NCI-H187 (cell line): ENCODE measurements at regions not wholly inside any gene's neighbourhood (a gene's known extent, or its start where the extent isn't known, plus 50 kb on each side); places are given as distances from the start of the nearest gene placed in this dataset.

Experiments used
- DNase-seq, 2 experiments: peaks; one replicate each; lab custom pipeline; 2025; lab: John Stamatoyannopoulos, UW

GRCh38 chr6:22621701-22622100 lies 52.3 kb downstream of the HDGFL1 start:
- DNase-seq, result no peak

DNA sequence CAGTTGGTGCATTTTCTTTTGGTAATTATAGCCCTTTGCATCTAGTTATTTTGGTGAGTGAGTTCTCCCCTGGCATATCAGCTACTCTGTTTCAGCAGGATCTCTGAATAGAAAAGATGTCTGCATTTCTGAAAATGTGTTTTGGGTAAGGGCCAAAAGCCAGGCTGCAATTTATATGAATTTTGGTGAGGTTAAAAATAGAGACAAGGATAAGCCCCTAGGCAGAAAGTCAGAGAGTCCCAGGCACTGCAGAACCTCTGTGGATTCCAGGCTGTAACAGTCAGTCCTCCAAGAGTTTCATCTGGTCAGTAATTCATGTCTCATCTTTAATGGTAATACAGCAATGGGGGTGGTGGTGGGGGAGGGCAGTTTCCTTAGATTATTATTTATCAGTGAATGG lies 53.0 kb downstream of the HDGFL1 start:
- DNase-seq, result no peak

DNA sequence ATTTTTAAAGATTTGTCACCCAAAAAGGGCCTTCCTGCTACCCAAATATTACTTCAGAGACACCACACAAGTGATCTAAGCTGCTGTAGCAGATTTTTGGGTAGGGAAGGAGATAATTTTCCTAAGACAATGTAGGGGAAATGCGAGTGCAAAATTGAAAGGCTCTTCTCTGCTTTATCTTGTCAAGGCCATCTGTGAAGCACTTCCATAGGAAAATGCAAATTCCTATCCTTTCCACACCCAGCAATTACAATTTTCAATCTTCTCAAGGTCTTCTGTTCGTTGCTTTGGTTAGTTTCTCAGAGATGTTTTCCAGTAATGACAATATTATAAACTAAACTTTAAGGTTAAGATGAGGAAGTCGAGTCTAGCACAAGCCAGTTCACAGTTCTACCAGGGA lies 53.4 kb downstream of the HDGFL1 start:
- no peak for DNase-seq

DNA sequence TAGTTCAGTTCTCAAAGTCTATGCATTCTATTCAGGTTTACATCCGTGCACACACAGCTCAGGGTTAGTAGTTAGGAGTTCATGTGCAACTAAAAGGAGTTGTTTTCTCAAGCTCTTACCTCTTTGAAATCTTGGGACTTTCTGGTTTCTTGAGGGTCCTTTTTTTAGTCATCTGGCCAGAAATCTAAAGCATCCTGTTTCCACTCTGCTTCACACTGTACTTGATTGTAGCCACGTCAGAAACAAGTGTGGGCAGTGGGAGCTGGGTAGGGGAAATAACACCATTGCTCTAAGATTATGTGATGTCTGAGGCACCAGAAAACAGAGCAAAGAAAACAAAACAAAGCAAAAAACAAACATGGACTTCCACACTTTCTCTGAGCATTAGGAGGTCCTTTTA lies 58.3 kb downstream of the HDGFL1 start:
- DNase-seq, result no peak

DNA sequence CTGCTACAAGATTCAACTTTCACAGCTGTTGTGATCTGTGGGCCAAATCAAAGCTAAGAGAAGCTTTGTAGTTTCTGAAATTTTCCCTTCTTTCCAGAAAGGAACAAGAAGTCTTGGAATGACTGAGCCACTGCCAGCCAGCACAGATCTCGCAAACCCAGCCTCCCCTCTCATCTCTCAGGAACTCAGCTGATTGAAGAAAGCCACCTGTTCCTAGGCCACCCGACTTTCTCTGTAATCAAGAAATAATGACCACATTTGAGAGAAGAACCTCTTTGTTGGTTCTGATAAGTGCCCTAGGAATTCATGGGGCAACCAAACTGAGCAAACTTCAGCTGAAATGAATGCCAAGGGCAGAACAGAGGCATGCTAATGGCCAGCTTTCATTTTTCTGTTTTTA lies 61.7 kb downstream of the HDGFL1 start:
- DNase-seq, result no peak

GRCh38 chr6:22632581-22633145 lies 63.3 kb downstream of the HDGFL1 start:
- no peak for DNase-seq

- DNase-seq, result no peak
Observed at GRCh38 chr6:22636452-22636851, 67.1 kb downstream of the HDGFL1 start.

DNA sequence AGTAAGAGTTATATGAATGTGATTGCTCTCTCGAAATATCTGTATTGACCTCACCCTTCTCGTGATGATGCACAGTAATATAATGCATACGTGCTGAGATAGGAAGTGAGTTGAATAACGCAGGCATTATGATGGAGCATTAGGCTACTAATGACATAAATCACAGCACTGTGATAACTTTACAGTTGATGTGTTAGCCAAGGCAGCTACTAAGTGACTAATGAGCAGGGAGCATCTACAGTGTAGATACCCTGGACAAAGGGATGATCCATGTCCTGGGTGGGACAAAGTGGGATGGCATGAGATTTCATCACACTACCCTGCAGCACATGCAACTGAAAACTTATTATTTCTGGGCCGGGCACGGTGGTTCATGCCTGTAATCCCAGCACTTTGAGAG lies 68.4 kb downstream of the HDGFL1 start:
- DNase-seq, result no peak

GRCh38 chr6:22638320-22638719 lies 69.0 kb downstream of the HDGFL1 start:
- DNase-seq, result no peak

- DNase-seq, result no peak
Observed at GRCh38 chr6:22642254-22642653, 72.9 kb downstream of the HDGFL1 start.

- DNase-seq, result no peak
Observed at GRCh38 chr6:22643780-22644179, 74.4 kb downstream of the HDGFL1 start.

DNA sequence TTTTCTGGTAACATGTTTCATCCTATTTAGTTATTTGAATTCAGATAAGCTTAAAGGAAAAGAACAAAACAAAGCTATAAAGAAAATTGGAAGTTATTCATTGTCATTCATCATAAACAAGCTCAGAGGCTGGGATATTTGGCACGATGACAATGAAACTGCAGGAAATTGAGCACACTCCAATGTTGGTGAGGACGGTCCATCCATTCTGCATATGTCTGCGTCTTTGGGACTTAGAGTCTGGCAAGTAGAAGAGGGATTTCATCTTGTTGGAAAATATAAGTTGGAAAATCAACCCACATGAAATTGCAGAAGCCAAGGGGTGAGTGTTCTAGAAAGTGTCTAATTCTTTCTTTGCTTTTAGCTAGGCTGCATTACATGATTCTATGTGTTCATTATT lies 78.4 kb downstream of the HDGFL1 start:
- no peak for DNase-seq

DNA sequence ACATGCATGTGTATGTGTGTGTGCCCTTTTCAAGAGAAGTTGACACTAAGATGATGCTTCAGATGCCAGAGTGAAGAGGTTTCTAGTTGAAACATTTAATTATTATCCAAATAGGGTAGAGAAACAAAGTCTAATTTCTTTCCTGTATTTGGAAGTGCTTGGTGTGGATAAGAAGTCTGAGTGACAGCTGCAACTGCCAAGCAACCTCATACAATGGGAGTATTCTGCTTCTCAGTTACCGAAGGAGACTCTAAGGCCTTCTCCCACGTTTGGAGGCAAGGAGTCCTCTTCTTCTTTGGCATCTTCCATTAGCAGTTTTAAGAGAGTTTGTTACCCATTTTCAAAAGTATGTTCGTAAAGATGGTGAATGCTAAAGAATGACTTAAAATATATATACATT lies 82.4 kb downstream of the HDGFL1 start:
- no peak for DNase-seq

DNA sequence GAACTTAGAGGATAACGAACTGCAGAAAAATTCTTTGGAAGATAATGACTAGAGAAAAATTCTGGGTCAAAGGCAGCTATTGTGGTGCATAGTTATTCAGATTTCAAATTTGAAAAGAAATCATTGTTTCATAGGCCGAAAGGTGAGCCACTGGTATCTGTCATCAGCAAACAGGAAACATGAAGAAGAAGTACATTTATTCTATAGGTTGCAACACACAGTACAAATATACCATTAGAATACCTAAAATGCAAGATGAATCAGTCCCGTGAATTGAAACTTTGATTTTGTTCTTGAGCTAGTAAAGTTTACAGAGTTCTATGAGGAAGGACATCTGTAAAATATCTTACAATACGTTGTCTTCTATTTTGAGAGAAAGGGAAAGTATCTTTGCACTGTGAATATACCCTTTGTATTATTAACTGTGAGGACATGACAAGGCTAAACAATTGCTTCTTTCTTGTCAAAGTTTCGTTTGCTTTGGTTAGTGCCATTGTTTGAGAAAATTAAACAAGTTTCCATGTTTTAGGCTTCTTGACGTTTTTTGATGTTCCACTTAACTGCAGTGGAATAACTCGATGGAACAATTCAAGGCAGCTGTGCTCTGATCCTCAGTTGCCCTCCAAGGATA lies 84.7 kb downstream of the HDGFL1 start:
- DNase-seq, result no peak

GRCh38 chr6:22656706-22657351 lies 87.5 kb downstream of the HDGFL1 start:
- DNase-seq, result no peak

GRCh38 chr6:22657352-22657980 lies 88.1 kb downstream of the HDGFL1 start:
- DNase-seq, result no peak

GRCh38 chr6:22658183-22658582 lies 88.8 kb downstream of the HDGFL1 start:
- DNase-seq, result no peak

- no peak for DNase-seq
Observed at GRCh38 chr6:22658934-22659333, 89.6 kb downstream of the HDGFL1 start.

DNA sequence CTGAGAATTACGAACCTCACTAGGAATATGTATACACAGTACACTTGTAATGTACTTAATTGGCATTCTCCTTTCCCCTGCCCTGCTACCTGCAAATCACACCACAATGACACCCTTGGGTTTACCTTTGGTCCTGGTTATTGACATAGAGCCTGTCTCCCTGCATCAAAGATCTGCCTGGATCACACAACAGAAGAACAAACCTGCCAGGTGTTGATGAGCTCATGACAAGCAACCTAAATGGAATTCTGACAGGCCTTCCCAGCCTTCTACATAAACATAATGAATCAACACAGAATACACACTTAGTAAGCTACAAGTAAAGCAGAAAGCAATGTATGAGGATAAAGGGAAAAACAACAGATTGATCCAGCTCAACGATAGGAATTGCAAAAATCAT lies 95.6 kb downstream of the HDGFL1 start:
- no peak for DNase-seq

GRCh38 chr6:22666021-22666420 lies 96.7 kb downstream of the HDGFL1 start:
- no peak for DNase-seq

DNA sequence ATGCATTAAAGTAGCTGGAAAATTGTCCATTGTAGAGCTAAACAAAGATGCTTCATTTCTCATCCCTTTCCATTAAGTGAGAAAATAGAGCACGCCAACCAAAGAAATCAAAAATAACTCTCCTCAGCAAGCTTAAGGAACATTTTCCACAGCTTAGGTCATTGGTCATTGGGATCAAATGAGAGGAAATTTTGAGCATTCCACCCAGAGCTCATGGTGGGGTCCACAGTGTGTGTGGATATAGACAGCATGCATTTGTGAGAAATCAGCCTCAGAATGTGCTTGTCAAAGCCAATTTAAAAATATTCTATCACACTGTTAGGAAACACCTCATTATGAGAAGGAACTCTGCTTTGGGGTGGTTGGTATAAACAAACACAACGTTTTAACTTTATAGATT lies 97.2 kb downstream of the HDGFL1 start:
- no peak for DNase-seq

- DNase-seq, result no peak
Observed at GRCh38 chr6:22667855-22668254, 98.5 kb downstream of the HDGFL1 start.

- DNase-seq, result no peak
Observed at GRCh38 chr6:22668307-22668706, 98.9 kb downstream of the HDGFL1 start.
